BJ (cell line): ENCODE measurements at regions not wholly inside any gene's neighbourhood (a gene's known extent, or its start where the extent isn't known, plus 50 kb on each side); places are given as distances from the start of the nearest gene placed in this dataset.

Source experiments
- CTCF ChIA-PET: fragments of 350-600 bp; formaldehyde crosslinking; extraction: SDS; loops from one replicate; lab custom pipeline; 2021; ENCODE audit warnings: antibody characterized with exemption, inconsistent platforms; lab: Yijun Ruan, JAX
- POLR2A ChIA-PET: fragments of 300-600 bp; sonication (Branson Sonifier 250); formaldehyde crosslinking; extraction: SDS; loops from one replicate; lab custom pipeline; 2021; ENCODE audit warnings: antibody characterized with exemption; lab: Charles Lee
- DNase-seq: peaks from one replicate; pipeline ENCODE4 v3.0.0-alpha.2; 2011; ENCODE audit warnings: low read depth
- H3K27me3 ChIP-seq: 2 replicates; pipeline ENCODE4 v1.6.0; 2011; ENCODE audit warnings: low read length; ENCODE audit not compliant: control insufficient read depth, insufficient read depth
- H3K36me3 ChIP-seq: 2 replicates; pipeline ENCODE4 v1.5.1; 2011; ENCODE audit warnings: low read length; ENCODE audit not compliant: control insufficient read depth, insufficient read depth
- H3K4me3 ChIP-seq: 2 replicates; pipeline ENCODE4 v1.5.1; 2011; ENCODE audit warnings: low read depth, mild to moderate bottlenecking, control low read depth, low read length
- CTCF ChIP-seq: IDR thresholded peaks from 2 replicates; pipeline ENCODE4 v1.5.1; 2011; ENCODE audit warnings: low read depth, mild to moderate bottlenecking, control low read depth, inconsistent platforms, low read length, moderate library complexity; ENCODE audit not compliant: insufficient read depth

GRCh38 chr16:73563709-73564108, 515.8 kb upstream of the ZFHX3 start:
- no peak for DNase-seq
- no peak overlapping the region for H3K4me3 ChIP-seq
- no peak for TF ChIP-seq CTCF
- ChIA-PET CTCF (no interaction called here), POLR2A (no interaction called here)
- H3K27me3 ChIP-seq, result no peaks in the 10 kb centered on the region
- H3K36me3 ChIP-seq, result no peaks in the 10 kb centered on the region

- Histone ChIP-seq H3K36me3 (no peaks in the 10 kb centered on the region), H3K4me3 (no peak overlapping the region), H3K27me3 (no peaks in the 10 kb centered on the region)
- no peak for TF ChIP-seq CTCF
- DNase-seq, result no peak
- ChIA-PET POLR2A (no interaction called here), CTCF (no interaction called here)
These were observed 512.6 kb upstream of the ZFHX3 start for GRCh38 chr16:73560497-73560896.

- CTCF ChIA-PET, result no interaction called here
- H3K36me3 ChIP-seq, result no peaks in the 10 kb centered on the region
These were observed 510.3 kb upstream of the ZFHX3 start for GRCh38 chr16:73558219-73558618.

GRCh38 chr16:73553941-73554660, 506.2 kb upstream of the ZFHX3 start:
- DNase-seq, result no peak
- TF ChIP-seq CTCF, result no peak
- ChIA-PET CTCF (no interaction called here), POLR2A (no interaction called here)
- H3K4me3 ChIP-seq, result no peak overlapping the region
- H3K36me3 ChIP-seq, result no peaks in the 10 kb centered on the region
- H3K27me3 ChIP-seq, result no peaks in the 10 kb centered on the region

More at GRCh38 chr16:73558219-73558618, 510.3 kb upstream of the ZFHX3 start:
- H3K4me3 ChIP-seq, result no peak overlapping the region
- no peak for DNase-seq
- POLR2A ChIA-PET, result no interaction called here
- no peak for TF ChIP-seq CTCF
- no peaks in the 10 kb centered on the region for H3K27me3 ChIP-seq

- H3K27me3 ChIP-seq, result no peaks in the 10 kb centered on the region
- CTCF ChIA-PET, result interaction anchor here (0.5 to 0.7 kb wide), 2 partner anchors 415 to 1083 kb away, joined by 3 read pairs; no protein-coding TSS in a partner anchor
- H3K36me3 ChIP-seq, result no peaks in the 10 kb centered on the region
- no peak overlapping the region for H3K4me3 ChIP-seq
- no peak for TF ChIP-seq CTCF
- POLR2A ChIA-PET, result no interaction called here
- DNase-seq, result no peak
These were observed 502.2 kb upstream of the ZFHX3 start for GRCh38 chr16:73549984-73550631.
